ENCODE measurements at regions not wholly inside any gene's neighbourhood (a gene's known extent, or its start where the extent isn't known, plus 50 kb on each side); places are given as distances from the start of the nearest gene placed in this dataset.

- Histone ChIP-seq H3K36me3 (ENCODE audit: control insufficient read depth in 1 of 2, insufficient read depth in 2 of 2, low read length in 1 of 2) (no peaks in the 10 kb centered on the region), H3K4me3 (ENCODE audit: low read length in 2 of 2) (no peak overlapping the region), H3K9me3 (ENCODE audit: control insufficient read depth, low read length) (no peaks in the 10 kb centered on the region), H3K27me3 (ENCODE audit: control insufficient read depth in 1 of 2, insufficient read depth in 2 of 2, low read length in 1 of 2) (no peaks in the 10 kb centered on the region), H3K27ac (ENCODE audit: low read depth in 1 of 2, low read length in 2 of 2) (no peak overlapping the region), H3K4me1 (ENCODE audit: control insufficient read depth in 1 of 2, insufficient read depth in 2 of 2, low read length in 2 of 2) (no peaks in the 10 kb centered on the region)
- 86 to 88% methylated on average over 3 of the region's 3 CpGs for WGBS, 2 donors
- no peak for DNase-seq
- intact Hi-C loops (cut with DNase I) = no loop called here
- ATAC-seq (ENCODE audit: low FRiP score) = no peak
Observed at GRCh38 chr4:120545391-120545790, 377.1 kb downstream of the PRDM5 start.

GRCh38 chr4:120544838-120545237 lies 377.7 kb downstream of the PRDM5 start:
- no peak overlapping the region for H3K27ac ChIP-seq (ENCODE audit: low read depth in 1 of 2, low read length in 2 of 2)
- H3K36me3 ChIP-seq (ENCODE audit: control insufficient read depth in 1 of 2, insufficient read depth in 2 of 2, low read length in 1 of 2) = no peaks in the 10 kb centered on the region
- H3K27me3 ChIP-seq (ENCODE audit: control insufficient read depth in 1 of 2, insufficient read depth in 2 of 2, low read length in 1 of 2) = no peaks in the 10 kb centered on the region
- 77 to 79% methylated on average over 3 of the region's 3 CpGs for WGBS, 2 donors
- no peaks in the 10 kb centered on the region for H3K4me1 ChIP-seq (ENCODE audit: control insufficient read depth in 1 of 2, insufficient read depth in 2 of 2, low read length in 2 of 2)
- DNase-seq (no peak), ATAC-seq (ENCODE audit: low FRiP score) (no peak)
- intact Hi-C loops (cut with DNase I) = no loop called here
- H3K4me3 ChIP-seq (ENCODE audit: low read length in 2 of 2) = no peak overlapping the region
- H3K9me3 ChIP-seq (ENCODE audit: control insufficient read depth, low read length) = no peaks in the 10 kb centered on the region

- no peak for DNase-seq
- no peaks in the 10 kb centered on the region for H3K4me1 ChIP-seq (ENCODE audit: control insufficient read depth in 1 of 2, insufficient read depth in 2 of 2, low read length in 2 of 2)
- ATAC-seq (ENCODE audit: low FRiP score) = no peak
- H3K36me3 ChIP-seq (ENCODE audit: control insufficient read depth in 1 of 2, insufficient read depth in 2 of 2, low read length in 1 of 2) = no peaks in the 10 kb centered on the region
- H3K27me3 ChIP-seq (ENCODE audit: control insufficient read depth in 1 of 2, insufficient read depth in 2 of 2, low read length in 1 of 2) = no peaks in the 10 kb centered on the region
- no peaks in the 10 kb centered on the region for H3K9me3 ChIP-seq (ENCODE audit: control insufficient read depth, low read length)
- WGBS, 2 donors = 74 to 77% methylated on average over 5 of the region's 5 CpGs
- H3K4me3 ChIP-seq (ENCODE audit: low read length in 2 of 2) = no peak overlapping the region
- H3K27ac ChIP-seq (ENCODE audit: low read depth in 1 of 2, low read length in 2 of 2) = no peak overlapping the region
- intact Hi-C loops (cut with DNase I) = no loop called here
Observed at GRCh38 chr4:120540625-120541024, 381.9 kb downstream of the PRDM5 start.

- intact Hi-C loops (cut with DNase I) = no loop called here
- DNase-seq = no peak
- H3K4me1 ChIP-seq (ENCODE audit: control insufficient read depth in 1 of 2, insufficient read depth in 2 of 2, low read length in 2 of 2) = no peaks in the 10 kb centered on the region
- no peak overlapping the region for H3K27ac ChIP-seq (ENCODE audit: low read depth in 1 of 2, low read length in 2 of 2)
- no peak for ATAC-seq (ENCODE audit: low FRiP score)
- H3K36me3 ChIP-seq (ENCODE audit: control insufficient read depth in 1 of 2, insufficient read depth in 2 of 2, low read length in 1 of 2) = no peaks in the 10 kb centered on the region
- H3K4me3 ChIP-seq (ENCODE audit: low read length in 2 of 2) = no peak overlapping the region
- no peaks in the 10 kb centered on the region for H3K9me3 ChIP-seq (ENCODE audit: control insufficient read depth, low read length)
- 73 to 89% methylated on average over 4 of the region's 4 CpGs for WGBS, 2 donors
- no peaks in the 10 kb centered on the region for H3K27me3 ChIP-seq (ENCODE audit: control insufficient read depth in 1 of 2, insufficient read depth in 2 of 2, low read length in 1 of 2)
Observed at GRCh38 chr4:120536884-120537283, 385.6 kb downstream of the PRDM5 start.

GRCh38 chr4:120528428-120528827 lies 394.1 kb downstream of the PRDM5 start:
- no peak for DNase-seq
- Histone ChIP-seq H3K4me1 (ENCODE audit: control insufficient read depth in 1 of 2, insufficient read depth in 2 of 2, low read length in 2 of 2) (no peaks in the 10 kb centered on the region), H3K4me3 (ENCODE audit: low read length in 2 of 2) (no peak overlapping the region), H3K27ac (ENCODE audit: low read depth in 1 of 2, low read length in 2 of 2) (no peak overlapping the region), H3K36me3 (ENCODE audit: control insufficient read depth in 1 of 2, insufficient read depth in 2 of 2, low read length in 1 of 2) (no peaks in the 10 kb centered on the region), H3K9me3 (ENCODE audit: control insufficient read depth, low read length) (no peaks in the 10 kb centered on the region), H3K27me3 (ENCODE audit: control insufficient read depth in 1 of 2, insufficient read depth in 2 of 2, low read length in 1 of 2) (no peaks in the 10 kb centered on the region)
- intact Hi-C loops (cut with DNase I) = no loop called here
- no peak for ATAC-seq (ENCODE audit: low FRiP score)

- intact Hi-C loops (cut with DNase I) = no loop called here
- Histone ChIP-seq H3K4me1 (ENCODE audit: control insufficient read depth in 1 of 2, insufficient read depth in 2 of 2, low read length in 2 of 2) (no peaks in the 10 kb centered on the region), H3K27ac (ENCODE audit: low read depth in 1 of 2, low read length in 2 of 2) (no peak overlapping the region), H3K27me3 (ENCODE audit: control insufficient read depth in 1 of 2, insufficient read depth in 2 of 2, low read length in 1 of 2) (no peaks in the 10 kb centered on the region), H3K9me3 (ENCODE audit: control insufficient read depth, low read length) (no peaks in the 10 kb centered on the region), H3K36me3 (ENCODE audit: control insufficient read depth in 1 of 2, insufficient read depth in 2 of 2, low read length in 1 of 2) (no peaks in the 10 kb centered on the region), H3K4me3 (ENCODE audit: low read length in 2 of 2) (no peak overlapping the region)
- DNase-seq = no peak
- no peak for ATAC-seq (ENCODE audit: low FRiP score)
Observed at GRCh38 chr4:120526033-120526432, 396.5 kb downstream of the PRDM5 start.

- WGBS, 2 donors = 92 to 93% methylated on average over 4 of the region's 4 CpGs
- intact Hi-C loops (cut with DNase I) = no loop called here
- ATAC-seq (ENCODE audit: low FRiP score) (no peak), DNase-seq (no peak)
- H3K4me1 ChIP-seq (ENCODE audit: control insufficient read depth in 1 of 2, insufficient read depth in 2 of 2, low read length in 2 of 2) = no peaks in the 10 kb centered on the region
- no peaks in the 10 kb centered on the region for H3K36me3 ChIP-seq (ENCODE audit: control insufficient read depth in 1 of 2, insufficient read depth in 2 of 2, low read length in 1 of 2)
- no peak overlapping the region for H3K4me3 ChIP-seq (ENCODE audit: low read length in 2 of 2)
- H3K27me3 ChIP-seq (ENCODE audit: control insufficient read depth in 1 of 2, insufficient read depth in 2 of 2, low read length in 1 of 2) = no peaks in the 10 kb centered on the region
- H3K27ac ChIP-seq (ENCODE audit: low read depth in 1 of 2, low read length in 2 of 2) = no peak overlapping the region
- no peaks in the 10 kb centered on the region for H3K9me3 ChIP-seq (ENCODE audit: control insufficient read depth, low read length)
Observed at GRCh38 chr4:120525106-120525505, 397.4 kb downstream of the PRDM5 start.

GRCh38 chr4:120524237-120524636 lies 398.3 kb downstream of the PRDM5 start:
- no peak for ATAC-seq (ENCODE audit: low FRiP score)
- Histone ChIP-seq H3K27me3 (ENCODE audit: control insufficient read depth in 1 of 2, insufficient read depth in 2 of 2, low read length in 1 of 2) (no peaks in the 10 kb centered on the region), H3K4me3 (ENCODE audit: low read length in 2 of 2) (no peak overlapping the region), H3K36me3 (ENCODE audit: control insufficient read depth in 1 of 2, insufficient read depth in 2 of 2, low read length in 1 of 2) (no peaks in the 10 kb centered on the region), H3K9me3 (ENCODE audit: control insufficient read depth, low read length) (no peaks in the 10 kb centered on the region), H3K27ac (ENCODE audit: low read depth in 1 of 2, low read length in 2 of 2) (no peak overlapping the region), H3K4me1 (ENCODE audit: control insufficient read depth in 1 of 2, insufficient read depth in 2 of 2, low read length in 2 of 2) (no peaks in the 10 kb centered on the region)
- intact Hi-C loops (cut with DNase I) = no loop called here
- 73 to 77% methylated on average over 2 of the region's 2 CpGs for WGBS, 2 donors
- no peak for DNase-seq

- no peak overlapping the region for H3K27ac ChIP-seq (ENCODE audit: low read depth in 1 of 2, low read length in 2 of 2)
- DNase-seq (no peak), ATAC-seq (ENCODE audit: low FRiP score) (no peak)
- WGBS, 2 donors = 91 to 96% methylated on average over 2 of the region's 2 CpGs
- no peaks in the 10 kb centered on the region for H3K9me3 ChIP-seq (ENCODE audit: control insufficient read depth, low read length)
- H3K4me3 ChIP-seq (ENCODE audit: low read length in 2 of 2) = no peak overlapping the region
- H3K27me3 ChIP-seq (ENCODE audit: control insufficient read depth in 1 of 2, insufficient read depth in 2 of 2, low read length in 1 of 2) = no peaks in the 10 kb centered on the region
- no peaks in the 10 kb centered on the region for H3K4me1 ChIP-seq (ENCODE audit: control insufficient read depth in 1 of 2, insufficient read depth in 2 of 2, low read length in 2 of 2)
- H3K36me3 ChIP-seq (ENCODE audit: control insufficient read depth in 1 of 2, insufficient read depth in 2 of 2, low read length in 1 of 2) = no peaks in the 10 kb centered on the region
- intact Hi-C loops (cut with DNase I) = no loop called here
Observed at GRCh38 chr4:120520761-120521160, 401.8 kb downstream of the PRDM5 start.
